Tibial nerve (tissue), 4 donors: ENCODE measurements at regions not wholly inside any gene's neighbourhood (a gene's known extent, or its start where the extent isn't known, plus 50 kb on each side); places are given as distances from the start of the nearest gene placed in this dataset.
"Not testable (repeated sequence)": the region's sequence is repeated elsewhere in the genome, so short reads cannot be mapped to it uniquely, and the experiment has no call there.

Experiments
- DNase-seq, 2 donors: peaks; one replicate each; pipeline ENCODE4 v3.0.0-alpha.2; 2019; ENCODE audit warnings: low spot score in 2 of 2
- H3K27ac ChIP-seq, 4 donors: fragments of 200-600 bp; sonication (generic) in 3 of 4; one replicate each; pipeline ENCODE4 v1.5.1; 2017 to 2019; ENCODE audit warnings: mild to moderate bottlenecking in 1 of 4
- H3K27me3 ChIP-seq, 2 donors: fragments of 200-600 bp; sonication (generic) in 1 of 2; one replicate each; pipeline versions ENCODE4 v1.5.1 to v1.6.0; 2017 to 2019
- H3K36me3 ChIP-seq, 3 donors: fragments of 200-600 bp; sonication (generic); one replicate each; pipeline ENCODE4 v1.5.1; 2018 to 2019
- H3K4me1 ChIP-seq, 4 donors: fragments of 200-600 bp; sonication (generic) in 3 of 4; one replicate each; pipeline ENCODE4 v1.5.1; 2017 to 2019
- H3K4me3 ChIP-seq, 4 donors: fragments of 200-600 bp; sonication (generic) in 3 of 4; one replicate each; pipeline ENCODE4 v1.5.1; 2017 to 2019; ENCODE audit warnings: mild to moderate bottlenecking in 1 of 4, moderate library complexity in 1 of 4
- H3K9me3 ChIP-seq, 4 donors: fragments of 200-600 bp; sonication (generic) in 3 of 4; one replicate each; pipeline ENCODE4 v1.5.1; 2017 to 2019
- CTCF ChIP-seq, 5 experiments: fragments of 200-600 bp in 3 of 5; fragments of 450-650 bp in 2 of 5; sonication (generic) in 3 of 5; IDR thresholded peaks; one replicate each; pipeline ENCODE4 v1.5.1; 2016 to 2019; ENCODE audit warnings: antibody characterized with exemption in 5 of 5, mild to moderate bottlenecking in 3 of 5, moderate library complexity in 2 of 5
- EP300 ChIP-seq, 2 donors: sonication (generic); formaldehyde crosslinking; IDR thresholded peaks; one replicate each; pipeline ENCODE4 v1.6.1; 2017; ENCODE audit warnings: antibody characterized with exemption in 2 of 2, mild to moderate bottlenecking in 1 of 2
- POLR2A ChIP-seq, 2 donors: fragments of 450-650 bp; IDR thresholded peaks; one replicate each; pipeline ENCODE4 v1.6.1; 2017; ENCODE audit warnings: antibody characterized with exemption in 2 of 2, mild to moderate bottlenecking in 2 of 2, moderate library complexity in 2 of 2
- WGBS, 2 donors: methylation state at CpG; one replicate each; pipeline ENCODE4 v1.1.5; 2018; 5-methylcytosine and 5-hydroxymethylcytosine counted together

DNA sequence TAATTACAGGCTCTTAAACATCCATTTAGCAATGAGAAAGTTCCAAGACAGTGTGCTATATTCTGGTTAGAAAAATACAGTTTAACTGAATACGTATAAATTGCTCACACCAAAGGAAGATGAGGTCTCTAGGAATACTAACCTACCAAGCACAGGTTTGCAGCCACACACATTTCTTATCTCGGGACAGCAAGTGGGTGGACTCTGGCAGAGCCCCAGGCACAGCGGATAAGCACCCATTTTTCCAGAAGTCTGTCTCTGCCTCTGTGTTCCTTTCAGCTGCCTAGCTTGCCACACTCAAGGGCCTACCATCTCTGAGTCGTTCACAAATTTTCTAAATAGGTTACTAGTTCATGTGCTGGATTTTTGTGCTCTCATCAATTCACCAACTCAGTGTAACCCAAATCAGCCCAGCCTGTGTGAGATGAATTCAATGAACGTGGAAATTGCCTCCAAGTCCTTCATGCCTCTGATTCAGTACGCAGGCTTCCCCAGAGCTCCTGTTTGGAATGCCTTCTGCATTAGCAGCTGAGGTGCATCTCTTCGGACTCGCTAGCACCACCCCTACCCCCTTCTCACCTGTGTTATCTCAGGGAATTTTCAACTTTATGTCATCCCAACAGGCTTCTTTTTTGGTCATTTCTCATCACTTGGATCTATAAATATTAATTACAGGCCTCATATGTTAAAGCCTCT lies 581.0 kb upstream of the CDH11 start:
- Histone ChIP-seq H3K4me1 (peaks cover 0 to 11% (median 3%) of the 10 kb centered on the region in 4 donors), H3K4me3 (no peak overlapping the region), H3K27me3 (no peaks in the 10 kb centered on the region), H3K36me3 (no peaks in the 10 kb centered on the region), H3K27ac (no peak overlapping the region), H3K9me3 (no peaks in the 10 kb centered on the region)
- TF ChIP-seq POLR2A (IDR thresholded peaks at IDR 0.05): no peak
- TF ChIP-seq EP300 (IDR thresholded peaks at IDR 0.05): no peak
- TF ChIP-seq CTCF (IDR thresholded peaks at IDR 0.05): no peak
- WGBS, 2 donors: 74 to 75% methylated on average over 8 of the region's 8 CpGs
- DNase-seq: no peak

- no peak overlapping the region for H3K4me3 ChIP-seq
- peaks cover 0 to 11% (median 3%) of the 10 kb centered on the region in 4 donors for H3K4me1 ChIP-seq
- no peak for TF ChIP-seq POLR2A (IDR thresholded peaks at IDR 0.05)
- no peak for TF ChIP-seq CTCF (IDR thresholded peaks at IDR 0.05)
- TF ChIP-seq EP300 (IDR thresholded peaks at IDR 0.05): no peak
- H3K27me3 ChIP-seq: no peaks in the 10 kb centered on the region
- 80 to 95% methylated on average over 2 of the region's 2 CpGs for WGBS, 2 donors
- no peak for DNase-seq
- no peaks in the 10 kb centered on the region for H3K36me3 ChIP-seq
- no peaks in the 10 kb centered on the region for H3K9me3 ChIP-seq
- H3K27ac ChIP-seq: no peak overlapping the region
Measured at GRCh38 chr16:65700596-65700995, 578.7 kb upstream of the CDH11 start.

- H3K9me3 ChIP-seq: no peaks in the 10 kb centered on the region
- H3K4me3 ChIP-seq: no peak overlapping the region
- 3 to 7% methylated on average over 4 of the region's 4 CpGs for WGBS, 2 donors
- DNase-seq: no peak
- no peaks in the 10 kb centered on the region for H3K27me3 ChIP-seq
- peaks cover 0 to 11% (median 3%) of the 10 kb centered on the region in 4 donors for H3K4me1 ChIP-seq
- TF ChIP-seq EP300 (IDR thresholded peaks at IDR 0.05) (no peak), POLR2A (IDR thresholded peaks at IDR 0.05) (no peak), CTCF (IDR thresholded peaks at IDR 0.05) (no peak)
- no peaks in the 10 kb centered on the region for H3K36me3 ChIP-seq
- peak overlapping the region in 1 of 4 donors; percentile 14 for H3K27ac ChIP-seq
Measured at GRCh38 chr16:65698791-65699321, 577.0 kb upstream of the CDH11 start.

- Histone ChIP-seq H3K27me3 (no peaks in the 10 kb centered on the region), H3K36me3 (no peaks in the 10 kb centered on the region), H3K4me1 (peaks cover 0 to 11% (median 3%) of the 10 kb centered on the region in 4 donors), H3K9me3 (no peaks in the 10 kb centered on the region), H3K27ac (no peak overlapping the region), H3K4me3 (no peak overlapping the region)
- TF ChIP-seq POLR2A (IDR thresholded peaks at IDR 0.05) (no peak), CTCF (IDR thresholded peaks at IDR 0.05) (no peak), EP300 (IDR thresholded peaks at IDR 0.05) (no peak)
- 65 to 70% methylated on average over 5 of the region's 5 CpGs for WGBS, 2 donors
- DNase-seq: no peak
Measured at GRCh38 chr16:65697521-65697920, 575.7 kb upstream of the CDH11 start.

- 90 to 91% methylated on average over 1 of the region's 1 CpG for WGBS, 2 donors
- H3K4me1 ChIP-seq: peaks cover 0 to 11% (median 3%) of the 10 kb centered on the region in 4 donors
- H3K9me3 ChIP-seq: no peaks in the 10 kb centered on the region
- no peak overlapping the region for H3K4me3 ChIP-seq
- TF ChIP-seq EP300 (IDR thresholded peaks at IDR 0.05) (no peak), POLR2A (IDR thresholded peaks at IDR 0.05) (no peak), CTCF (IDR thresholded peaks at IDR 0.05) (no peak)
- H3K27ac ChIP-seq: no peak overlapping the region
- no peaks in the 10 kb centered on the region for H3K27me3 ChIP-seq
- no peak for DNase-seq
- H3K36me3 ChIP-seq: no peaks in the 10 kb centered on the region
Measured at GRCh38 chr16:65697065-65697464, 575.2 kb upstream of the CDH11 start.

DNA sequence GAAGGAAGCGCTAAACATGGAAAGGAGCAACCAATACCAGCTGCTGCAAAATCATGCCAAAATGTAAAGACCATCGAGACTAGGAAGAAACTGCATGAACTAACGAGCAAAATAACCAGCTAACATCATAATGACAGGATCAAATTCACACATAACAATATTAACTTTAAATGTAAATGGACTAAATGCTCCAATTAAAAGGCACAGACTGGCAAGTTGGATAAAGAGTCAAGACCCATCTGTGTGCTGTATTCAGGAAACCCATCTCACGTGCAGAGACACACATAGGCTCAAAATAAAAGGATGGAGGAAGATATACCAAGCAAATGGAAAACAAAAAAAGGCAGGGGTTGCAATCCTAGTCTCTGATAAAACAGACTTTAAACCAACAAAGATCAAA lies 570.0 kb upstream of the CDH11 start:
- DNase-seq, H3K36me3 ChIP-seq, H3K9me3 ChIP-seq, H3K4me3 ChIP-seq, H3K27me3 ChIP-seq, H3K4me1 ChIP-seq, H3K27ac ChIP-seq: not testable (repeated sequence)
- WGBS, 2 donors: 92 to 98% methylated on average over 4 of the region's 4 CpGs
